Natural killer cell (primary cell): ENCODE measurements at regions not wholly inside any gene's neighbourhood (a gene's known extent, or its start where the extent isn't known, plus 50 kb on each side); places are given as distances from the start of the nearest gene placed in this dataset.

ENCODE experiments used
- ATAC-seq, 3 donors: fragments of 150-1000 bp in 2 of 3; fragments of 200-7000 bp in 1 of 3; cut with Tn5 transposase; 1 replicate in 1 of 3; 2 replicates in 2 of 3; pipeline ENCODE4 v1.10.0; 2021; ENCODE audit warnings: mild to moderate bottlenecking in 2 of 3, moderate library complexity in 2 of 3
- DNase-seq, 2 donors: peaks; one replicate each; pipeline versions ENCODE4 v3.0.0 to v3.0.0-alpha.2; 2013 to 2021; ENCODE audit warnings: mixed read lengths in 1 of 2
- H3K27ac ChIP-seq: one replicate; pipeline ENCODE4 v1.5.1; 2013; ENCODE audit warnings: mild to moderate bottlenecking, low read length
- H3K27me3 ChIP-seq: one replicate; pipeline ENCODE4 v1.6.1; 2013; ENCODE audit warnings: low read length; ENCODE audit not compliant: control insufficient read depth, insufficient read depth
- H3K36me3 ChIP-seq: one replicate; pipeline ENCODE4 v1.6.1; 2013; ENCODE audit warnings: low read length; ENCODE audit not compliant: control insufficient read depth, insufficient read depth
- H3K4me1 ChIP-seq: one replicate; pipeline ENCODE4 v1.6.1; 2013; ENCODE audit warnings: low read length; ENCODE audit not compliant: control insufficient read depth, insufficient read depth
- H3K4me3 ChIP-seq: one replicate; pipeline ENCODE4 v1.5.1; 2013; ENCODE audit warnings: low read length
- H3K9me3 ChIP-seq: one replicate; pipeline ENCODE4 v1.6.1; 2013; ENCODE audit warnings: low read length; ENCODE audit not compliant: control insufficient read depth, insufficient read depth
- H3K27ac Mint-ChIP-seq, 2 donors: one replicate each; pipeline ENCODE4 v1.8.0; 2022; ENCODE audit warnings: mild to moderate bottlenecking in 2 of 2, mixed read lengths in 2 of 2, moderate library complexity in 1 of 2
- H3K27me3 Mint-ChIP-seq, 2 donors: one replicate each; pipeline ENCODE4 v1.8.0; 2022; ENCODE audit warnings: low read depth in 2 of 2, mixed read lengths in 2 of 2
- H3K36me3 Mint-ChIP-seq: one replicate; pipeline ENCODE4 v1.8.0; 2022; ENCODE audit warnings: mixed read lengths
- H3K4me1 Mint-ChIP-seq, 2 donors: one replicate each; pipeline ENCODE4 v1.8.0; 2022; ENCODE audit warnings: mixed read lengths in 2 of 2
- H3K4me3 Mint-ChIP-seq: one replicate; pipeline ENCODE4 v1.8.0; 2022; ENCODE audit warnings: mild to moderate bottlenecking, moderate library complexity, mixed read lengths
- H3K9me3 Mint-ChIP-seq, 2 donors: one replicate each; pipeline ENCODE4 v1.8.0; 2022; ENCODE audit warnings: mixed read lengths in 2 of 2
- WGBS: methylation state at CpG from one replicate; pipeline ENCODE4 v1.1.7; 2013; ENCODE audit warnings: missing lambda C conversion rate; ENCODE audit not compliant: insufficient coverage; 5-methylcytosine and 5-hydroxymethylcytosine counted together
- intact Hi-C: fragments of 100-400 bp; cut with micrococcal nuclease; formaldehyde crosslinking; loops from one replicate; pipeline ENCODE4 v1.14.2; 2022
- TF ChIP-seq, protein P1 (sequence below): fragments of 200-600 bp; IDR thresholded peaks from one replicate; pipeline ENCODE4 v1.8.0; 2022; ENCODE audit warnings: antibody characterized with exemption

DNA sequence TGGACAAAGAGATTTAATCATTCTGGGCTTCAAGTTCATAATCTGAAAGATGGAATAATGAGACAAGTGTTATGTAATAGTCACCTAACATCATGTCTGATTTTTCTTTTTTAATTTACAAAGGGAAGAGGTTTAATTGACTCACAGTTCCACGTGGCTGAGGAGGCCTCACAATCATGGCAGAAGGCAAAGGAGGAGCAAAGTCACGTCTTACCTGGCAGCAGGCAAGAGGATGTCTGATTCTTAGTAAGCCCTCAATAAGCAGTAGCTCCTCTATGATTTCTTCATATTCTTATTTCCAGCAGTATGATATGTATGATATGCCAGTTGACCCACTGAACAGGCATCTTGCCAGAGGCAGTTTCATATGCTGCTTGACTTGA, 152.7 kb downstream of the S1PR1 start:
- Mint-ChIP-seq H3K4me1 (peaks cover 8 to 11% of the 10 kb centered on the region in 2 donors), H3K27ac (peak overlapping the region in 1 of 2 donors; percentile 25), H3K4me3 (no peak overlapping the region), H3K9me3 (peaks cover 0 to 3% of the 10 kb centered on the region in 2 donors), H3K27me3 (no peaks in the 10 kb centered on the region), H3K36me3 (no peaks in the 10 kb centered on the region)
- Histone ChIP-seq H3K36me3 (no peaks in the 10 kb centered on the region), H3K9me3 (no peaks in the 10 kb centered on the region), H3K4me3 (no peak overlapping the region), H3K27me3 (no peaks in the 10 kb centered on the region), H3K27ac (no peak overlapping the region), H3K4me1 (no peaks in the 10 kb centered on the region)
- ATAC-seq = no peak
- TF ChIP-seq, protein P1, sequence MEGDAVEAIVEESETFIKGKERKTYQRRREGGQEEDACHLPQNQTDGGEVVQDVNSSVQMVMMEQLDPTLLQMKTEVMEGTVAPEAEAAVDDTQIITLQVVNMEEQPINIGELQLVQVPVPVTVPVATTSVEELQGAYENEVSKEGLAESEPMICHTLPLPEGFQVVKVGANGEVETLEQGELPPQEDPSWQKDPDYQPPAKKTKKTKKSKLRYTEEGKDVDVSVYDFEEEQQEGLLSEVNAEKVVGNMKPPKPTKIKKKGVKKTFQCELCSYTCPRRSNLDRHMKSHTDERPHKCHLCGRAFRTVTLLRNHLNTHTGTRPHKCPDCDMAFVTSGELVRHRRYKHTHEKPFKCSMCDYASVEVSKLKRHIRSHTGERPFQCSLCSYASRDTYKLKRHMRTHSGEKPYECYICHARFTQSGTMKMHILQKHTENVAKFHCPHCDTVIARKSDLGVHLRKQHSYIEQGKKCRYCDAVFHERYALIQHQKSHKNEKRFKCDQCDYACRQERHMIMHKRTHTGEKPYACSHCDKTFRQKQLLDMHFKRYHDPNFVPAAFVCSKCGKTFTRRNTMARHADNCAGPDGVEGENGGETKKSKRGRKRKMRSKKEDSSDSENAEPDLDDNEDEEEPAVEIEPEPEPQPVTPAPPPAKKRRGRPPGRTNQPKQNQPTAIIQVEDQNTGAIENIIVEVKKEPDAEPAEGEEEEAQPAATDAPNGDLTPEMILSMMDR = no peak
- DNase-seq = no peak
- WGBS = 39% methylated on average over 2 of the region's 2 CpGs
- intact Hi-C loops = no loop called here

DNA sequence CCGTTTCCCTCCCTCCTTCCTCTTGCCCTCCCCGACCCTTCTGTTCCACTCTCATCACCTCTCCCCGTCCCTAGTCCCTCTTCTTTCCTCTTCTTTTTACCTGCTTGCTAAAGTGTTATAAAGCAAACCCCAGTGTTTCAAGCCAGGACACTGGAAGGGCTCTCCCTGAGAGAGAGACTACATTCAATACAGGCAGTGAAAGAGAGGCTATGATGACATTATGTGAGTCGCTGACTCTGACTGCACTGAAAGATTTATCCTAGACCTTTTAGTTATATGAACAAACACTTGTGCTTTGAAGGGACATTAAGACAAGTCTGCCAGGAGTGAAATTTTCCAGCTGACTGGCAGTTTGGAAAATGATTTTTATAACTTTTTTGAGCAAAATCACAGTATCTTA, 155.7 kb downstream of the S1PR1 start:
- intact Hi-C loops = no loop called here
- Histone ChIP-seq H3K36me3 (no peaks in the 10 kb centered on the region), H3K27ac (no peak overlapping the region), H3K27me3 (no peaks in the 10 kb centered on the region), H3K4me3 (no peak overlapping the region), H3K9me3 (no peaks in the 10 kb centered on the region), H3K4me1 (no peaks in the 10 kb centered on the region)
- WGBS = 89% methylated on average over 4 of the region's 4 CpGs
- H3K9me3 Mint-ChIP-seq = no peaks in the 10 kb centered on the region
- no peak overlapping the region for H3K27ac Mint-ChIP-seq
- H3K4me3 Mint-ChIP-seq = no peak overlapping the region
- TF ChIP-seq, protein P1 = no peak
- H3K27me3 Mint-ChIP-seq = peaks cover 0 to 3% of the 10 kb centered on the region in 2 donors
- no peaks in the 10 kb centered on the region for H3K36me3 Mint-ChIP-seq
- ATAC-seq (no peak), DNase-seq (no peak)
- peaks cover 8 to 11% of the 10 kb centered on the region in 2 donors for H3K4me1 Mint-ChIP-seq

DNA sequence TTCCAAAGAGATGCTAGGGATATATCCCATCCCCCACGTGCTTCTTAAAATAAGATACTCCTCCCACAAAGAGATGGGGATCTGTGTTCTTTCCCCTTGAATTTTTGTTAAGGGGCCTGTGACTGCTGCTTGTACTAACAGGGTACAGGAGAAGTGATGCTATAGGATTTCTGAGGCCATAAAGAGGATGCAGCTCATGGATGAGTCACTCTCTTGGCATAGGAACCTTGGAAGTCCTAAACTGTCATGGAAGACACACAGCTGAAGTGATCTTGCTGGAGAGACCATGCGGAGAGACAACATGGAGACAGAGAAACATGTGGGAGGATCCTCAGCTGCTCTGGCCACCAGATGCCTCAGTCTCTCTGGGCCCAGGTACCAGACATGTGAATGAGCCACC, 157.2 kb downstream of the S1PR1 start:
- H3K36me3 Mint-ChIP-seq = no peaks in the 10 kb centered on the region
- no peak overlapping the region for H3K4me3 ChIP-seq
- no peaks in the 10 kb centered on the region for H3K4me1 ChIP-seq
- no peak overlapping the region for H3K27ac ChIP-seq
- no peaks in the 10 kb centered on the region for H3K36me3 ChIP-seq
- 96% methylated on average over 1 of the region's 2 CpGs for WGBS
- TF ChIP-seq, protein P1 = no peak
- ATAC-seq (no peak), DNase-seq (no peak)
- intact Hi-C loops = no loop called here
- peaks cover 6 to 7% of the 10 kb centered on the region in 2 donors for H3K4me1 Mint-ChIP-seq
- H3K4me3 Mint-ChIP-seq = no peak overlapping the region
- no peak overlapping the region for H3K27ac Mint-ChIP-seq
- no peaks in the 10 kb centered on the region for H3K9me3 Mint-ChIP-seq
- peaks cover 0 to 5% of the 10 kb centered on the region in 2 donors for H3K27me3 Mint-ChIP-seq
- H3K9me3 ChIP-seq = no peaks in the 10 kb centered on the region
- no peaks in the 10 kb centered on the region for H3K27me3 ChIP-seq

DNA sequence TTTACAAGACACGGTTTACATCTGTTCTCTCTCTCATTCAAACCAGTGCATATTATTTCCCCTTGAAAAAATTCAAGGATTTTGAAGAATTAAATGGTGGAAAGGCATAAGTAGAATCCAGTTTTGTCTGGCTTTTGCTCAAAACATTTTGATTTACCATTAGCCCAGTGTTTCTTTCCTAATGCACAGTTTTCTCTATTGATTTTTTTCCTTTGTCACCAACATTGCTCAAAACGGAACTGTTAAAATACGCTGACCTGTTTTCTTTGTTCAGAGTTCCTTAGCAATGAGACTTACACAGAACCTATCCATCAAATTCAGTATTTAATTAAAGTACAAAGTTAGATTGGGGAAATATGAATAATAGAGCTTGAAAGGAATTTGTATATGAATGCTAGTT, 162.4 kb downstream of the S1PR1 start:
- Histone ChIP-seq H3K9me3 (no peaks in the 10 kb centered on the region), H3K36me3 (no peaks in the 10 kb centered on the region), H3K27me3 (no peaks in the 10 kb centered on the region), H3K27ac (no peak overlapping the region), H3K4me1 (no peaks in the 10 kb centered on the region), H3K4me3 (no peak overlapping the region)
- no peaks in the 10 kb centered on the region for H3K36me3 Mint-ChIP-seq
- ATAC-seq (no peak), DNase-seq (no peak)
- H3K9me3 Mint-ChIP-seq = no peaks in the 10 kb centered on the region
- intact Hi-C loops = no loop called here
- H3K4me1 Mint-ChIP-seq = no peaks in the 10 kb centered on the region
- 100% methylated on average over 1 of the region's 3 CpGs for WGBS
- peaks cover 0 to 8% of the 10 kb centered on the region in 2 donors for H3K27me3 Mint-ChIP-seq
- no peak overlapping the region for H3K27ac Mint-ChIP-seq
- TF ChIP-seq, protein P1 = no peak
- no peak overlapping the region for H3K4me3 Mint-ChIP-seq
